ENCODE measurements at regions not wholly inside any gene's neighbourhood (a gene's known extent, or its start where the extent isn't known, plus 50 kb on each side); places are given as distances from the start of the nearest gene placed in this dataset.

GRCh38 chr4:81350040-81350439 lies 121.7 kb downstream of the RASGEF1B start:
- TF ChIP-seq POLR2AphosphoS5 (IDR thresholded peaks at IDR 0.05; ENCODE audit: low read depth, low read length) (no peak), SIN3A (IDR thresholded peaks at IDR 0.05; ENCODE audit: borderline replicate concordance, insufficient read depth, low read length) (no peak)

GRCh38 chr4:81348778-81349094 lies 123.0 kb downstream of the RASGEF1B start:
- TF ChIP-seq REST (IDR thresholded peaks at IDR 0.05; ENCODE audit: insufficient read depth in 1 of 2, low read depth in 2 of 2, low read length in 2 of 2) (no peak), TAF1 (IDR thresholded peaks at IDR 0.05; ENCODE audit: borderline replicate concordance, insufficient read depth, low read length) (no peak), SIN3A (IDR thresholded peaks at IDR 0.05; ENCODE audit: borderline replicate concordance, insufficient read depth, low read length) (no peak), POLR2AphosphoS5 (IDR thresholded peaks at IDR 0.05; ENCODE audit: low read depth, low read length) (no peak), FOXP2 (optimal IDR thresholded peaks at IDR 0.05; ENCODE audit: borderline replicate concordance, extremely low read depth, extremely low read length, insufficient read depth) (no peak)

- no peak for TF ChIP-seq REST (IDR thresholded peaks at IDR 0.05; ENCODE audit: insufficient read depth in 1 of 2, low read depth in 2 of 2, low read length in 2 of 2)
- TF ChIP-seq POLR2AphosphoS5 (IDR thresholded peaks at IDR 0.05; ENCODE audit: low read depth, low read length) = no peak
- no peak for TF ChIP-seq TAF1 (IDR thresholded peaks at IDR 0.05; ENCODE audit: borderline replicate concordance, insufficient read depth, low read length)
- no peak for TF ChIP-seq FOXP2 (optimal IDR thresholded peaks at IDR 0.05; ENCODE audit: borderline replicate concordance, extremely low read depth, extremely low read length, insufficient read depth)
- TF ChIP-seq SIN3A (IDR thresholded peaks at IDR 0.05; ENCODE audit: borderline replicate concordance, insufficient read depth, low read length) = no peak
These were observed 123.5 kb downstream of the RASGEF1B start for GRCh38 chr4:81348086-81348777.

- no peak for TF ChIP-seq FOXP2 (optimal IDR thresholded peaks at IDR 0.05; ENCODE audit: borderline replicate concordance, extremely low read depth, extremely low read length, insufficient read depth)
- no peak for TF ChIP-seq REST (IDR thresholded peaks at IDR 0.05; ENCODE audit: insufficient read depth in 1 of 2, low read depth in 2 of 2, low read length in 2 of 2)
- no peak for TF ChIP-seq POLR2AphosphoS5 (IDR thresholded peaks at IDR 0.05; ENCODE audit: low read depth, low read length)
- no peak for TF ChIP-seq TAF1 (IDR thresholded peaks at IDR 0.05; ENCODE audit: borderline replicate concordance, insufficient read depth, low read length)
- no peak for TF ChIP-seq SIN3A (IDR thresholded peaks at IDR 0.05; ENCODE audit: borderline replicate concordance, insufficient read depth, low read length)
These were observed 125.0 kb downstream of the RASGEF1B start for GRCh38 chr4:81346719-81347118.

GRCh38 chr4:81343536-81343935 lies 128.2 kb downstream of the RASGEF1B start:
- TF ChIP-seq TAF1 (IDR thresholded peaks at IDR 0.05; ENCODE audit: borderline replicate concordance, insufficient read depth, low read length) (no peak), FOXP2 (optimal IDR thresholded peaks at IDR 0.05; ENCODE audit: borderline replicate concordance, extremely low read depth, extremely low read length, insufficient read depth) (no peak), REST (IDR thresholded peaks at IDR 0.05; ENCODE audit: insufficient read depth in 1 of 2, low read depth in 2 of 2, low read length in 2 of 2) (no peak), POLR2AphosphoS5 (IDR thresholded peaks at IDR 0.05; ENCODE audit: low read depth, low read length) (no peak), SIN3A (IDR thresholded peaks at IDR 0.05; ENCODE audit: borderline replicate concordance, insufficient read depth, low read length) (no peak)

Data from PFSK-1 (cell line).